ENCODE measurements at regions not wholly inside any gene's neighbourhood (a gene's known extent, or its start where the extent isn't known, plus 50 kb on each side); places are given as distances from the start of the nearest gene placed in this dataset.

- TF ChIP-seq CTCF (IDR thresholded peaks at IDR 0.05) (no peak), POLR2A (IDR thresholded peaks at IDR 0.05) (no peak)
Measured at GRCh38 chr2:66057844-66058243, 377.1 kb upstream of the MEIS1 start.
